Tibial nerve (tissue), 4 donors: ENCODE measurements at regions not wholly inside any gene's neighbourhood (a gene's known extent, or its start where the extent isn't known, plus 50 kb on each side); places are given as distances from the start of the nearest gene placed in this dataset.

Source experiments
- DNase-seq, 2 donors: peaks; one replicate each; pipeline ENCODE4 v3.0.0-alpha.2; 2019; ENCODE audit warnings: low spot score in 2 of 2
- H3K27ac ChIP-seq, 4 donors: fragments of 200-600 bp; sonication (generic) in 3 of 4; one replicate each; pipeline ENCODE4 v1.5.1; 2017 to 2019; ENCODE audit warnings: mild to moderate bottlenecking in 1 of 4
- H3K27me3 ChIP-seq, 2 donors: fragments of 200-600 bp; sonication (generic) in 1 of 2; one replicate each; pipeline versions ENCODE4 v1.5.1 to v1.6.0; 2017 to 2019
- H3K36me3 ChIP-seq, 3 donors: fragments of 200-600 bp; sonication (generic); one replicate each; pipeline ENCODE4 v1.5.1; 2018 to 2019
- H3K4me1 ChIP-seq, 4 donors: fragments of 200-600 bp; sonication (generic) in 3 of 4; one replicate each; pipeline ENCODE4 v1.5.1; 2017 to 2019
- H3K4me3 ChIP-seq, 4 donors: fragments of 200-600 bp; sonication (generic) in 3 of 4; one replicate each; pipeline ENCODE4 v1.5.1; 2017 to 2019; ENCODE audit warnings: mild to moderate bottlenecking in 1 of 4, moderate library complexity in 1 of 4
- H3K9me3 ChIP-seq, 4 donors: fragments of 200-600 bp; sonication (generic) in 3 of 4; one replicate each; pipeline ENCODE4 v1.5.1; 2017 to 2019
- CTCF ChIP-seq, 5 experiments: fragments of 200-600 bp in 3 of 5; fragments of 450-650 bp in 2 of 5; sonication (generic) in 3 of 5; IDR thresholded peaks; one replicate each; pipeline ENCODE4 v1.5.1; 2016 to 2019; ENCODE audit warnings: antibody characterized with exemption in 5 of 5, mild to moderate bottlenecking in 3 of 5, moderate library complexity in 2 of 5
- EP300 ChIP-seq, 2 donors: sonication (generic); formaldehyde crosslinking; IDR thresholded peaks; one replicate each; pipeline ENCODE4 v1.6.1; 2017; ENCODE audit warnings: antibody characterized with exemption in 2 of 2, mild to moderate bottlenecking in 1 of 2
- POLR2A ChIP-seq, 2 donors: fragments of 450-650 bp; IDR thresholded peaks; one replicate each; pipeline ENCODE4 v1.6.1; 2017; ENCODE audit warnings: antibody characterized with exemption in 2 of 2, mild to moderate bottlenecking in 2 of 2, moderate library complexity in 2 of 2
- WGBS, 2 donors: methylation state at CpG; one replicate each; pipeline ENCODE4 v1.1.5; 2018; 5-methylcytosine and 5-hydroxymethylcytosine counted together

GRCh38 chr12:105706321-105706972, 376.0 kb downstream of the C12orf75 start:
- no peaks in the 10 kb centered on the region for H3K9me3 ChIP-seq
- TF ChIP-seq CTCF (IDR thresholded peaks at IDR 0.05), result no peak
- H3K27ac ChIP-seq, result no peak overlapping the region
- H3K4me1 ChIP-seq, result peaks cover 0 to 8% (median 0%) of the 10 kb centered on the region in 4 donors
- H3K36me3 ChIP-seq, result no peaks in the 10 kb centered on the region
- H3K27me3 ChIP-seq, result no peaks in the 10 kb centered on the region
- no peak overlapping the region for H3K4me3 ChIP-seq
- 84 to 89% methylated on average over 8 of the region's 8 CpGs for WGBS, 2 donors
- DNase-seq, result no peak

- no peak for DNase-seq
- Histone ChIP-seq H3K36me3 (no peaks in the 10 kb centered on the region), H3K9me3 (no peaks in the 10 kb centered on the region), H3K4me1 (peaks cover 0 to 8% (median 0%) of the 10 kb centered on the region in 4 donors), H3K27me3 (no peaks in the 10 kb centered on the region), H3K27ac (no peak overlapping the region), H3K4me3 (no peak overlapping the region)
- 74 to 83% methylated on average over 3 of the region's 3 CpGs for WGBS, 2 donors
- no peak for TF ChIP-seq EP300 (IDR thresholded peaks at IDR 0.05)
- no peak for TF ChIP-seq POLR2A (IDR thresholded peaks at IDR 0.05)
- no peak for TF ChIP-seq CTCF (IDR thresholded peaks at IDR 0.05)
These were observed 376.5 kb downstream of the C12orf75 start for GRCh38 chr12:105706973-105707334.

GRCh38 chr12:105713606-105714305, 383.3 kb downstream of the C12orf75 start:
- TF ChIP-seq CTCF (IDR thresholded peaks at IDR 0.05) (no peak), POLR2A (IDR thresholded peaks at IDR 0.05) (no peak), EP300 (IDR thresholded peaks at IDR 0.05) (no peak)
- Histone ChIP-seq H3K36me3 (no peaks in the 10 kb centered on the region), H3K9me3 (no peaks in the 10 kb centered on the region), H3K27ac (no peak overlapping the region), H3K4me3 (no peak overlapping the region), H3K27me3 (no peaks in the 10 kb centered on the region), H3K4me1 (peaks cover 0 to 5% (median 0%) of the 10 kb centered on the region in 4 donors)
- 41 to 53% methylated on average over 4 of the region's 4 CpGs for WGBS, 2 donors
- DNase-seq, result no peak

- H3K4me3 ChIP-seq, result no peak overlapping the region
- H3K27ac ChIP-seq, result no peak overlapping the region
- peaks cover 0 to 5% (median 0%) of the 10 kb centered on the region in 4 donors for H3K4me1 ChIP-seq
- 86 to 92% methylated on average over 5 of the region's 5 CpGs for WGBS, 2 donors
- no peaks in the 10 kb centered on the region for H3K27me3 ChIP-seq
- H3K9me3 ChIP-seq, result no peaks in the 10 kb centered on the region
- TF ChIP-seq EP300 (IDR thresholded peaks at IDR 0.05) (no peak), POLR2A (IDR thresholded peaks at IDR 0.05) (no peak), CTCF (IDR thresholded peaks at IDR 0.05) (no peak)
- no peaks in the 10 kb centered on the region for H3K36me3 ChIP-seq
- DNase-seq, result no peak
These were observed 386.1 kb downstream of the C12orf75 start for GRCh38 chr12:105716621-105717020.

- WGBS, 2 donors, result 57 to 63% methylated on average over 5 of the region's 5 CpGs
- Histone ChIP-seq H3K36me3 (no peaks in the 10 kb centered on the region), H3K9me3 (no peaks in the 10 kb centered on the region), H3K27ac (no peak overlapping the region), H3K4me3 (no peak overlapping the region), H3K4me1 (no peaks in the 10 kb centered on the region), H3K27me3 (no peaks in the 10 kb centered on the region)
- no peak for DNase-seq
- TF ChIP-seq POLR2A (IDR thresholded peaks at IDR 0.05) (no peak), EP300 (IDR thresholded peaks at IDR 0.05) (no peak), CTCF (IDR thresholded peaks at IDR 0.05) (no peak)
These were observed 390.7 kb downstream of the C12orf75 start for GRCh38 chr12:105721051-105721825.
